ENCODE measurements at regions not wholly inside any gene's neighbourhood (a gene's known extent, or its start where the extent isn't known, plus 50 kb on each side); places are given as distances from the start of the nearest gene placed in this dataset.
"Not testable (repeated sequence)": the region's sequence is repeated elsewhere in the genome, so short reads cannot be mapped to it uniquely, and the experiment has no call there.

DNA sequence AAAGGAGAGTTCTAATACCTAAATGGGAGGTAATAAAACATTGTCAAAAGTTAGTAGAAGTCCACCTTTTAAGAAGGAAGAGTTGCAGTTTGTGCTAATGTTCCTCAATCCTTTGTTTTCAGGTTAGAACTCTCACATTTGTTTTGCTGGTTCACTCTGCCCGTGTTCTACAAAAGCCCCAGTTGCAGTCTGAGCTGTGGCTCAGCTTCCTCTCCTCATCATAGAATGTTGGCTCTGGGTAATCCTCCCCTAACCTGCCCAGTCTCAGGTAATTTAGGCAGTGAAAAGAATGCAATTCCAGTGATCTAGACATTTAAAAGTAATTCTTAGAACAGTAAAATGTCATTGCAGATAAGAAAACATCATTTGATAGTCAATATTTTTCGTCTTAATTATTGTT is 1410.4 kb upstream of the ZEB2 start:
- DNase-seq, result no peak
- no peak for ATAC-seq
- intact Hi-C loops (cut with DNase I, micrococcal nuclease), result no loop called here

DNA sequence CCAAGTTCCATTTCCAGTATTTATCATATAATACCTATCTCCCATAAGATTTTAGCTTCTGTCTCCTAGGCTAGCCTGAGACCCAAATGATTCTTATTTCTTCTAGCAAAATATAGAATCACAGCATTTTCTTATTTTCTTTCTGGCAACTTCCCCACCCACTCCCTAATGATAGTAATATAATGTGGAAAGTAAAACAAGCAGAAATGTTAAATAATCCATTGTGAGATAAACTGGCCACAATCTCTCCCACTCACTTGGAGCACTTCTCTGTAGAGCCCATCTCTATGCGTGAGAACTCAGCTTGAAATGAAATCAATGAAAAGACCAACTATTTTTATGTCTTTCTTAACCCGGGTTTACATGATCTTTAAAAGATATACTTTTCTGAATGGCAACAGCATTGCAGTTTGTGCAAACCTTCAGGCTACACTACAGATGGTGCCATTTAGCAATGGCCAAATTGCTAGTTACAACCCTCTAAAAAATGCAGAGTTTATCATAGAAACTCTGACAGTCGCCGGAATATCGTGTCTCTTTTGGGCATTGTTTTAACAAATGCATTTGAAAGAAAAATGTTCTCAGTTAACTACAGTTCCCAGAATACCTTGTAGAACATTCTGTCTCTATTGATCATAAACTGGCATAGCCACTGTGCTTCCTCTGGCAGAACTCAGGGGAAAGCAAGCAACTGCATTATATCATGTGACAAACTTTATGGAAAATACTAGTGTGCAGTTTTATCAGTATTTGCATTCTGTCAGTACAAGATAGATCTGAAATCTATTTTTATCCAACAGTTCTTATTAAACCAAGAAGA is 1407.4 kb upstream of the ZEB2 start:
- intact Hi-C loops (cut with DNase I, micrococcal nuclease), result no loop called here
- ATAC-seq (no peak), DNase-seq (no peak)

- ATAC-seq, result no peak
- intact Hi-C loops (cut with DNase I, micrococcal nuclease), result no loop called here
- no peak for DNase-seq
Measured at GRCh38 chr2:145925591-145925990, 1405.7 kb upstream of the ZEB2 start.

GRCh38 chr2:145919477-145919876 is 1399.6 kb upstream of the ZEB2 start:
- ATAC-seq, result no peak
- DNase-seq, result no peak
- intact Hi-C loops (cut with DNase I, micrococcal nuclease), result no loop called here

DNA sequence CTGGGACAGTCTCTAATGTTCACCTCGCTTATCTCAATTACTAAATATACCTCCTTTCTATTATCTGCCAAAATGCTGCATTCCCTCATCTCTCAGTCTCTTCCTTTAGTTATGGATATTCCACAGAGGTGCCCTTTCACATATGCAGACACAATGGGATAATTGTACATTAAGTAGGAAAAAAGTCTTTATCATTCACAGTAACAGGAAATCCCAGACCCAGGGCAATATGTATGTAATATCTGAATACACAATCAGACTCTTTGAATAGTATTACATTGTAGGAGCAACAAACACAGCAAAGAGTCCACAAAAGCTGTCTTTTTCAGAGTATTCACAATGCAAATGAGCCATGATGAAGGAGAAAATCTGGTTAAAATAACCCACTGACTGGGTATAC is 1399.0 kb upstream of the ZEB2 start:
- intact Hi-C loops (cut with DNase I, micrococcal nuclease), result no loop called here
- DNase-seq, result no peak
- no peak for ATAC-seq

DNA sequence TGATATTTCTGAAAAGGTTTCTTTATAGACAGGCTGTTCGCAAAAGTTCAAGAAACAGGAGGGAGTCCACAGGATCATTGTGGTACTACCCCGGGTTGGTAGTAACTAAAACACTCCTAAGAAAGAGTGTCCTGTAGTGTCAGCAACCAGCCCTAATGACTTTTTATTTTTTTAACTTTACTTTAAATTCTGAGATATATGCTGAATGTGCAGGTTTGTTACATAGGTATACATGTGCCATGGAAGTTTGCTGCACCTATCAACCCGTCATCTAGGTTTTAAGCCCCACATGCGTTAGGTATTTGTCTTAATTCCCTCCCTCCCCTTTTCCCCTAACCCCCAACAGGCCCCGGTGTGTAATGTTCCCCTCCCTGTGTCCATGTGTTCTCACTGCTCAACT is 1396.9 kb upstream of the ZEB2 start:
- DNase-seq (no peak), ATAC-seq (no peak)
- intact Hi-C loops (cut with DNase I, micrococcal nuclease), result no loop called here

DNA sequence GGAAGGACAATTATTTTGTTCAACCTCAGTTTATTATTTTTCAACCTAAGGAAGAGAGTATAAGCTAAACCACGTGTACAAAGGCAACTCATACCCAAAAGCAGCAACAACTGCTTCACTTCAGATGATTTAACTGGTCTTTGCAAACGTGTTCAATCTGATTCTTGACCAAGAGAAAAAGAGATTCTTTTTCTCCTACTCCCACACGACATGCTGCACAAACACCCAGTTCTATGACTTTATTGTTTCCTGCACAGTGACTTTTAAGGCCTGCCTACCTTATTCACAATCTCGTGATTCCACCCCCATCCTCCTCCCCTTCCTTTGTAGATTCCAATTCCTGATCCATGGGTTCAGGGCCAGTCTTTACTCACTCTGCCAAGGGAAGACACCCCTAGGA is 1394.8 kb upstream of the ZEB2 start:
- ATAC-seq (no peak), DNase-seq (no peak)
- intact Hi-C loops (cut with DNase I, micrococcal nuclease), result no loop called here

DNA sequence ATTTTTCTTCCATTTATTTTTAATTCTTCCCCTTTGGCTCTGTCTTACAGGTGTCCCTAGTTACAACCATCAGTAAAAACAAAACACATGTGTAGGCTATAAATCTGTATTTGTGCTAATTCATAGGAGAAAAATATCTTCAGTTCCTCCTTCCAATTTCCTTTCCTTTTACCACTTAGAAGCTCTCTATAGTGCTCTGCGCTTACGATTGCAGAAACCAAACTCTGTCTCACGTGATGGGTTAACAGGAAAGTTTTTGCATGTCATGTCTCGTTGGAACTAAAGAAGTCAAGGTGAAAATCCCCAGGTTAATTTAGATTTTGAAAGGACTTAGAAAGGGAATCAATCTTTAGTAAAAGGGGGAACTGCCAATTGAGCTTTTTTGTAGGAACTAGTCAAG is 1390.5 kb upstream of the ZEB2 start:
- intact Hi-C loops (cut with DNase I, micrococcal nuclease), result no loop called here
- DNase-seq, result no peak
- no peak for ATAC-seq

DNA sequence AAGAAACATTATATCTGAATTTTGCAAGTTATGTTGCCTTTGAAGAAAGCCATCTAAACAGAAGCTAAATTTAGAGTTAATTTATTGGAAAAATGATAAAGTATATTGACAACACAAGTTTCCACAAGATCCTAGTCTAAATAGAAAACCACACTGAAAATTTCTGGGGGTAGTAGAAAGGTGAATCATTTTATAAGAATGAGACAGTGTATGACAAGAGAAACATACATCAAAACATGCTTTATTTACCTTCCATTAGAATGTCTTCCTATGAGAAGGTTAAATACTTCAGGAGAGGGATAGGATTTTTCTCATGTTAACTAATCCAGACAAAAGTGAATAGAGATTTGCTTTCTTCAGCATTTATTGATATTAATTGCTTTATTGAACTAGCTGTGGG is 1389.8 kb upstream of the ZEB2 start:
- intact Hi-C loops (cut with DNase I, micrococcal nuclease), result no loop called here
- ATAC-seq (no peak), DNase-seq (no peak)

GRCh38 chr2:145909175-145909755 is 1389.3 kb upstream of the ZEB2 start:
- intact Hi-C loops (cut with DNase I, micrococcal nuclease), result no loop called here
- DNase-seq, result no peak
- no peak for ATAC-seq

GRCh38 chr2:145906354-145906753 is 1386.4 kb upstream of the ZEB2 start:
- intact Hi-C loops (cut with DNase I, micrococcal nuclease), result no loop called here

GRCh38 chr2:145905371-145905770 is 1385.5 kb upstream of the ZEB2 start:
- ATAC-seq, result no peak
- DNase-seq, result no peak
- intact Hi-C loops (cut with DNase I, micrococcal nuclease), result no loop called here

More at GRCh38 chr2:145906354-145906753, 1386.4 kb upstream of the ZEB2 start:
- ATAC-seq (no peak), DNase-seq (no peak)

DNA sequence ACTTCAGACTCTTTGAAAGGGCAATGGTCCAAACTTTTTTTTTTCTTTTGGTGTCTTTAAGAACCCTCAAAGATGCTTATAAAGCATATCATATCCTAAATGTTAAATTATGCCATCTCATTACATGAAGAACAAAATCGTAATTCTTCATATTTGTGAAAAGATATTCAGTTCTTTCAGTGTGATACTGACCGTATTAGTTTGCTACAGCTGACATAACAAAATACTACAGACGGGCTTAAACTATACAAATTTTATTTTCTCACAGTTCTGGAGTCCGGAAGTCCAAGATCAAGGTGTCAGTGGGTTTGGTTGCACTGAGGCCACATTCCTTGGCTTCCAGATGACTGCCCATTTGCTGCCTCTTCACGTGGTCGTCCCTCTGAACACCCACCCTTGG is 1377.2 kb upstream of the ZEB2 start:
- DNase-seq (no peak), ATAC-seq (no peak)
- intact Hi-C loops (cut with DNase I, micrococcal nuclease), result no loop called here

DNA sequence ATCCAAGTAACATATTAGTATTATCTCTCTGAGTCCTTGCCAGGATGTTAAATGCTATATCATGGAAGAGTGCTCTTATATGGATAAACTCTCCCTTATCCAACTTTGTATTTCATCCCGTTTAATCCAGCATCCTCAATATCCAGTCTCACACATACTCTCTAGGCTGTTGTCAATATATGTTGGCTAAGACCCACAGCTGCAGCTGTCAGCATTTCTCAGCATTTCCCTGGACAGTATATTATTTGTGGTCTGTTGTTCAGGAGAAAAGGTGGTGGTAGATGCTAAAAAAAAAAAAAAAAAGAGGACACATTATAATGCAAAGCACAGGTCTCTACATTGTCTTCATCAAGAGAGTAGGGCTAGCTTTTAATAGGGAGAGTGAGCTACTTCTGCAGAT is 1368.0 kb upstream of the ZEB2 start:
- intact Hi-C loops (cut with DNase I, micrococcal nuclease), result no loop called here
- no peak for ATAC-seq
- no peak for DNase-seq

DNA sequence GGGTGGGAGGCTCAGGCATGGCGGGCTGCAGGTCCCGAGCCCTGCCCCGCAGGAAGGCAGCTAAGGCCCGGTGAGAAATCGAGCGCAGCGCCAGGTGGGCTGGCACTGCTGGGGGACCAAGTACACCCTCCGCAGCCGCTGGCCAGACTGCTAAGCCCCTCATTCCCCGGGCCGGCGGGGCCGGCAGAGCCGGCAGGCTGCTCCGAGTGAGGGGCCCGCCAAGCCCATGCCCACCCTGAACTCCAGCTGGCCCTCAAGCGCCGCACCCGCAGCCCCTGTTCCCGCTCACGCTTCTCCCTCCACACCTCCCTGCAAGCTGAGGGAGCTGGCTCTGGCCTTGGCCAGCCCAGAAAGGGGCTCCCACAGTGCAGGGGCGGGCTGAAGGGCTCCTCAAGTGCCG is 1361.1 kb upstream of the ZEB2 start:
- DNase-seq; intact Hi-C loops (cut with DNase I, micrococcal nuclease); ATAC-seq: not testable (repeated sequence)

DNA sequence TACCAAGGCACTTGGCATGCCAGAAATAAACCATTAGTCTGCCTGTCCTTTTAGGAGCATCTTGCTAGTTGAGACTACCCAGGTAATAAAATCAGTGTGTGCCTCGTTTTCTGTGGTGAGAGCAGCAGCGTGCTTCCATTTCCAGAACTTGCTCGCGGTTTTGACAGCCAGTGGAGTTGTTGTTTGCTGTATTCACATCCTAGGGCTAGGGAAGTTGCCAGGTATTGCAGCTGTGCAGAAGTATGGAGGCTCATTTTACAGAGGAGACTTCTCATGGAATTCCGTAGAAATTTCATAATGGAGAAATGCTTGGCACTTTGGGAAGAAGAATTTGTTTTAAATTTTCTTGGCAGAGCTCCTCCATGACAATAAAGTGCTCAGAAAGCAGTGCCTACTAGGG is 1355.1 kb upstream of the ZEB2 start:
- no peak for ATAC-seq
- intact Hi-C loops (cut with DNase I, micrococcal nuclease), result no loop called here
- no peak for DNase-seq

DNA sequence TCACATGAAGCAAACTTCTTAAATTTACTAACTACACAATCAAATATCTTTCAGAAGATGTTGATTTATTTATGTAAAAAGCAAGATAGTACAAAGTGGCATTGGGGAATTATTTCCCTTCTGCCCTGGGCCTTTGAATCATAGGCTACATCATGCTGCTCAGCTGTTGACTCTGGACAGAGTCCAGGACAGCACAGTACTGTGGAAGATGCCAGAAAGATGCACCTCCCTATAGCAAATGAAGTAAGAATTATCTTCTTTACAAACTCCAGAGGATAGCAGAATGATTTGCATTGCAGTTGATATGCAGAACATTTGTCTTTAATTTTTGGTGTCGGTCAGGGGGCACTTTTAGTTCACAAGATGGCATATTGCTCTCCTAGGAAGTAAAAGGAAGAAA is 1354.5 kb upstream of the ZEB2 start:
- no peak for DNase-seq
- ATAC-seq, result no peak
- intact Hi-C loops (cut with DNase I, micrococcal nuclease), result no loop called here

DNA sequence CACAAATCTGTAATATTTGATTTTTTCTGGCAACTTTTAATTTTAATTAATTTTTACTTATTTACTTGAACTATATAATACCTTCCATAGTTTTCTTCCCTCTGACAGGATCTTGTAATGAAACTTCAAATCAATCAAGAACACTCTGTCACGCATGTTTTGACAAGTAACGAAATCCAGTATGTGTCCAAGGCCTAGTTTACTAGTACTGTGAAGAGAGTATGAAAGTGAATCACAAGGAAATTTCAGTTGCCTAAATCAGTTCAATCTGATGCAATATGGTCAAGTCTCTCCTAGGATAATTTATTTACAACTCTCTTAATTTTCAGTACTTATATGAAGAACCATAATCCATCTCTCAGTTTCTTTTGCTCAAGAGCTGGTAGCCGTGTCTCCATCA is 1344.6 kb upstream of the ZEB2 start:
- no peak for DNase-seq
- intact Hi-C loops (cut with DNase I, micrococcal nuclease), result no loop called here
- no peak for ATAC-seq

GRCh38 chr2:145861940-145862339 is 1342.0 kb upstream of the ZEB2 start:
- ATAC-seq (no peak), DNase-seq (no peak)
- intact Hi-C loops (cut with DNase I, micrococcal nuclease), result no loop called here

DNA sequence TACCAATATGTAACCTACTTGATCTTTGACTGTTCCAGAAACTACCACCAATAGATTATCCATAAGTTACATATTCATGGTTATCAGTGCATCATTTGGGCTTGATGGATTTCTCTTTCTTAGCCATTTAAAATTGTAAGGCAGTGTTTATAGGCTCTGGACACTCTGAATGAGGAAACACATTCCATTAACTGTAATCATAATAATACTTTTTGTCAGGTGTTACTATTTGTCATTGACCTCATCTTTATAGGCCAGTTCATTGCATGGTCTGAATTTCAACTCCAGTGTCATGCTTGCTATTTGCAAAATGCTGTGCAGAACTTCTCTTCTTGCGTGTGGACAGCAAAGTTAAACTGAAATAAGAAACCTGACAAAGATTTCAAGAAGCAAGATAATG is 1340.2 kb upstream of the ZEB2 start:
- intact Hi-C loops (cut with DNase I, micrococcal nuclease), result no loop called here
- no peak for ATAC-seq
- DNase-seq, result no peak

- DNase-seq (no peak), ATAC-seq (no peak)
- intact Hi-C loops (cut with DNase I, micrococcal nuclease), result no loop called here
Measured at GRCh38 chr2:145855142-145855541, 1335.2 kb upstream of the ZEB2 start.

Measured in left colon (tissue), 2 donors.